ENCODE measurements at regions not wholly inside any gene's neighbourhood (a gene's known extent, or its start where the extent isn't known, plus 50 kb on each side); places are given as distances from the start of the nearest gene placed in this dataset.

GRCh38 chr4:3863841-3864741, 97.9 kb downstream of the ADRA2C start:
- DNase-seq (no peak), ATAC-seq (no peak)
- no peaks in the 10 kb centered on the region for H3K4me1 ChIP-seq (ENCODE audit: control insufficient read depth, insufficient read depth, low read length)
- H3K27me3 ChIP-seq (ENCODE audit: control insufficient read depth, insufficient read depth, low read length), result peaks cover 5% of the 10 kb centered on the region
- no peak overlapping the region for H3K4me3 Mint-ChIP-seq
- no peaks in the 10 kb centered on the region for H3K9me3 Mint-ChIP-seq
- no peak overlapping the region for H3K27ac ChIP-seq (ENCODE audit: low read length)
- intact Hi-C loops (cut with micrococcal nuclease), result no loop called here
- TF ChIP-seq CTCF (IDR thresholded peaks at IDR 0.05), result no peak
- H3K9me3 ChIP-seq (ENCODE audit: control insufficient read depth, insufficient read depth, low read length), result no peaks in the 10 kb centered on the region
- WGBS (ENCODE audit: insufficient coverage), result 85% methylated on average over 33 of the region's 33 CpGs
- H3K27ac Mint-ChIP-seq, result no peak overlapping the region
- no peak overlapping the region for H3K4me3 ChIP-seq (ENCODE audit: low read length)
- no peaks in the 10 kb centered on the region for H3K36me3 Mint-ChIP-seq
- H3K36me3 ChIP-seq (ENCODE audit: control insufficient read depth, insufficient read depth, low read length), result no peaks in the 10 kb centered on the region
- H3K27me3 Mint-ChIP-seq (ENCODE audit: low read depth in 2 of 2), result peaks cover 15 to 35% of the 10 kb centered on the region in 2 donors
- H3K4me1 Mint-ChIP-seq, result no peaks in the 10 kb centered on the region

GRCh38 chr4:3864742-3865721, 98.8 kb downstream of the ADRA2C start:
- Histone ChIP-seq H3K9me3 (ENCODE audit: control insufficient read depth, insufficient read depth, low read length) (no peaks in the 10 kb centered on the region), H3K27ac (ENCODE audit: low read length) (no peak overlapping the region), H3K36me3 (ENCODE audit: control insufficient read depth, insufficient read depth, low read length) (no peaks in the 10 kb centered on the region), H3K4me1 (ENCODE audit: control insufficient read depth, insufficient read depth, low read length) (no peaks in the 10 kb centered on the region), H3K27me3 (ENCODE audit: control insufficient read depth, insufficient read depth, low read length) (peaks cover 10% of the 10 kb centered on the region), H3K4me3 (ENCODE audit: low read length) (no peak overlapping the region)
- WGBS (ENCODE audit: insufficient coverage), result 71% methylated on average over 28 of the region's 28 CpGs
- intact Hi-C loops (cut with micrococcal nuclease), result no loop called here
- Mint-ChIP-seq H3K27me3 (ENCODE audit: low read depth in 2 of 2) (peaks cover 22 to 41% of the 10 kb centered on the region in 2 donors), H3K4me1 (no peaks in the 10 kb centered on the region), H3K27ac (no peak overlapping the region), H3K9me3 (no peaks in the 10 kb centered on the region), H3K36me3 (no peaks in the 10 kb centered on the region), H3K4me3 (no peak overlapping the region)
- DNase-seq (no peak), ATAC-seq (no peak)
- no peak for TF ChIP-seq CTCF (IDR thresholded peaks at IDR 0.05)

GRCh38 chr4:3865986-3866812, 100.0 kb downstream of the ADRA2C start:
- DNase-seq (no peak), ATAC-seq (no peak)
- no peak overlapping the region for H3K4me3 ChIP-seq (ENCODE audit: low read length)
- no peaks in the 10 kb centered on the region for H3K9me3 Mint-ChIP-seq
- no peak overlapping the region for H3K27ac Mint-ChIP-seq
- no peak overlapping the region for H3K4me3 Mint-ChIP-seq
- TF ChIP-seq CTCF (IDR thresholded peaks at IDR 0.05), result no peak
- H3K4me1 ChIP-seq (ENCODE audit: control insufficient read depth, insufficient read depth, low read length), result peaks cover 3% of the 10 kb centered on the region
- peaks cover 17% of the 10 kb centered on the region for H3K27me3 ChIP-seq (ENCODE audit: control insufficient read depth, insufficient read depth, low read length)
- H3K27ac ChIP-seq (ENCODE audit: low read length), result no peak overlapping the region
- H3K36me3 Mint-ChIP-seq, result no peaks in the 10 kb centered on the region
- H3K27me3 Mint-ChIP-seq (ENCODE audit: low read depth in 2 of 2), result peaks cover 34 to 49% of the 10 kb centered on the region in 2 donors
- no peaks in the 10 kb centered on the region for H3K36me3 ChIP-seq (ENCODE audit: control insufficient read depth, insufficient read depth, low read length)
- intact Hi-C loops (cut with micrococcal nuclease), result no loop called here
- no peaks in the 10 kb centered on the region for H3K9me3 ChIP-seq (ENCODE audit: control insufficient read depth, insufficient read depth, low read length)
- WGBS (ENCODE audit: insufficient coverage), result 86% methylated on average over 24 of the region's 24 CpGs
- peaks cover 0 to 7% of the 10 kb centered on the region in 2 donors for H3K4me1 Mint-ChIP-seq
